H1 (cell line): ENCODE measurements at regions not wholly inside any gene's neighbourhood (a gene's known extent, or its start where the extent isn't known, plus 50 kb on each side); places are given as distances from the start of the nearest gene placed in this dataset.

Experiments used
- CTCF ChIA-PET: fragments of 300-600 bp; sonication (Branson Sonifier 250); formaldehyde crosslinking; loops from one replicate; lab custom pipeline; 2021; ENCODE audit not compliant: partially characterized antibody; lab: Charles Lee
- POLR2A ChIA-PET: fragments of 300-600 bp; sonication (Branson Sonifier 250); formaldehyde crosslinking; loops from one replicate; lab custom pipeline; 2021; ENCODE audit warnings: inconsistent platforms; ENCODE audit not compliant: partially characterized antibody; lab: Charles Lee
- DNase-seq, 2 experiments: peaks; one replicate each; pipeline versions ENCODE4 v3.0.0 to v3.0.0-alpha.2; 2010 to 2022; ENCODE audit warnings: low spot score in 2 of 2, low read depth in 1 of 2, mixed read lengths in 1 of 2
- FAIRE-seq: peaks from 2 replicates; lab custom pipeline; 2011; peaks lifted over from hg19 to GRCh38; lab: Jason Lieb, UNC
- H2AFZ ChIP-seq: 2 replicates; pipeline ENCODE4 v1.8.1; 2012; ENCODE audit warnings: low read length, inconsistent platforms
- H2AK5ac ChIP-seq: 2 replicates; pipeline ENCODE4 v1.6.1; 2013; ENCODE audit warnings: low read depth, low read length
- H2BK120ac ChIP-seq: replicated peaks from 2 replicates; pipeline ENCODE3; 2013; ENCODE audit warnings: low read depth, low read length, inconsistent platforms
- H2BK12ac ChIP-seq: 2 replicates; pipeline ENCODE4 v1.6.1; 2013; ENCODE audit warnings: low read depth, low read length
- H2BK15ac ChIP-seq: 2 replicates; pipeline ENCODE4 v1.6.1; 2013; ENCODE audit warnings: low read length
- H2BK20ac ChIP-seq: 2 replicates; pipeline ENCODE4 v1.6.1; 2013; ENCODE audit warnings: low read length
- H2BK5ac ChIP-seq: 2 replicates; pipeline ENCODE4 v1.6.1; 2013; ENCODE audit warnings: low read depth, low read length
- H3K14ac ChIP-seq: 2 replicates; pipeline ENCODE4 v1.6.1; 2013; ENCODE audit warnings: inconsistent platforms; ENCODE audit not compliant: insufficient read length
- H3K18ac ChIP-seq: 2 replicates; pipeline ENCODE4 v1.6.1; 2013; ENCODE audit warnings: low read length; ENCODE audit errors: extremely low read depth
- H3K23ac ChIP-seq: 2 replicates; pipeline ENCODE4 v1.6.1; 2013; ENCODE audit warnings: inconsistent platforms; ENCODE audit not compliant: insufficient read length
- H3K23me2 ChIP-seq: 2 replicates; pipeline ENCODE4 v1.6.1; 2013; ENCODE audit warnings: low read depth, low read length
- H3K27ac ChIP-seq: 2 replicates; pipeline ENCODE4 v1.6.1; 2011; ENCODE audit warnings: low read depth, low read length, inconsistent platforms
- H3K27me3 ChIP-seq, 4 experiments: replicated peaks in 1 of 4; 1 replicate in 1 of 4; 2 replicates in 3 of 4; pipeline versions ENCODE4 v1.6.1 to v1.8.1; 2011 to 2013; ENCODE audit warnings: low read length in 3 of 4, mild to moderate bottlenecking in 3 of 4, inconsistent platforms in 2 of 4, mixed read lengths in 2 of 4, moderate library complexity in 1 of 4; ENCODE audit not compliant: control insufficient read depth in 3 of 4, insufficient read depth in 3 of 4; ENCODE audit errors: extremely low read depth in 1 of 4
- H3K36me3 ChIP-seq, 4 experiments: 2 replicates each; pipeline versions ENCODE4 v1.6.1 to v1.8.1; 2011 to 2013; ENCODE audit warnings: mild to moderate bottlenecking in 4 of 4, low read length in 3 of 4, moderate library complexity in 2 of 4, control low read depth in 1 of 4, inconsistent platforms in 1 of 4; ENCODE audit not compliant: insufficient read depth in 4 of 4, control insufficient read depth in 2 of 4
- H3K4ac ChIP-seq: replicated peaks from 2 replicates; pipeline ENCODE3; 2013; ENCODE audit warnings: low read length, low read depth, mixed read lengths, inconsistent platforms; ENCODE audit not compliant: insufficient read length
- H3K4me1 ChIP-seq, 4 experiments: replicated peaks in 1 of 4; 1 replicate in 1 of 4; 2 replicates in 3 of 4; pipeline versions ENCODE4 v1.6.1 to v1.8.1; 2011 to 2013; ENCODE audit warnings: low read length in 3 of 4, inconsistent platforms in 2 of 4, mixed read lengths in 1 of 4; ENCODE audit not compliant: insufficient read depth in 4 of 4, control insufficient read depth in 3 of 4
- H3K4me2 ChIP-seq, 2 experiments: 2 replicates each; pipeline versions ENCODE4 v1.6.1 to v1.8.1; 2011 to 2013; ENCODE audit warnings: low read depth in 2 of 2, low read length in 2 of 2, control low read depth in 1 of 2, inconsistent platforms in 1 of 2, mild to moderate bottlenecking in 1 of 2; ENCODE audit not compliant: insufficient read depth in 1 of 2
- H3K4me3 ChIP-seq, 4 experiments: fragments of 200-600, 300-600 bp in 1 of 4; sonication (generic), shearing (Covaris generic), sonication (Bioruptor Twin) in 1 of 4; 2 replicates each; pipeline versions ENCODE4 v1.5.1 to v1.8.1; 2011 to 2016; ENCODE audit warnings: low read length in 4 of 4, low read depth in 3 of 4, control low read depth in 2 of 4, inconsistent platforms in 2 of 4, mild to moderate bottlenecking in 2 of 4, mixed read lengths in 1 of 4, moderate library complexity in 1 of 4; ENCODE audit not compliant: insufficient read depth in 2 of 4; ENCODE audit errors: extremely low read depth in 1 of 4
- H3K56ac ChIP-seq: replicated peaks from 2 replicates; pipeline ENCODE3; 2013; ENCODE audit warnings: low read depth, mild to moderate bottlenecking, mixed read lengths, low read length, inconsistent platforms; ENCODE audit not compliant: insufficient read length
- H3K79me1 ChIP-seq: 2 replicates; pipeline ENCODE4 v1.6.1; 2013; ENCODE audit warnings: low read depth, low read length, control low read depth
- H3K79me2 ChIP-seq, 2 experiments: 2 replicates each; pipeline versions ENCODE4 v1.6.1 to v1.8.1; 2012 to 2013; ENCODE audit warnings: low read length in 2 of 2, mild to moderate bottlenecking in 2 of 2, inconsistent platforms in 1 of 2; ENCODE audit not compliant: insufficient read depth in 2 of 2, control insufficient read depth in 1 of 2
- H3K9ac ChIP-seq, 4 experiments: replicated peaks in 1 of 4; 1 replicate in 1 of 4; 2 replicates in 3 of 4; pipeline versions ENCODE4 v1.6.1 to v1.8.1; 2011 to 2013; ENCODE audit warnings: low read depth in 3 of 4, low read length in 3 of 4, control low read depth in 2 of 4, mild to moderate bottlenecking in 2 of 4, moderate library complexity in 2 of 4, inconsistent platforms in 1 of 4; ENCODE audit errors: extremely low read depth in 1 of 4
- H3K9me3 ChIP-seq, 2 experiments: 2 replicates each; pipeline versions ENCODE4 v1.6.1 to v1.8.1; 2012 to 2013; ENCODE audit warnings: mild to moderate bottlenecking in 2 of 2, moderate library complexity in 2 of 2, control low read depth in 1 of 2, inconsistent platforms in 1 of 2, low read depth in 1 of 2, low read length in 1 of 2, mixed read lengths in 1 of 2; ENCODE audit not compliant: insufficient read depth in 2 of 2
- H4K20me1 ChIP-seq, 2 experiments: replicated peaks in 1 of 2; 2 replicates each; pipeline versions ENCODE3 to v1.8.1; 2011 to 2013; ENCODE audit warnings: inconsistent platforms in 2 of 2, low read length in 2 of 2, mild to moderate bottlenecking in 1 of 2; ENCODE audit not compliant: insufficient read depth in 2 of 2, control insufficient read depth in 1 of 2
- H4K5ac ChIP-seq: 2 replicates; pipeline ENCODE4 v1.6.1; 2013; ENCODE audit warnings: low read length, low read depth, mixed read lengths, inconsistent platforms; ENCODE audit not compliant: insufficient read length
- H4K8ac ChIP-seq: 2 replicates; pipeline ENCODE4 v1.8.0; 2013; ENCODE audit warnings: mild to moderate bottlenecking, moderate library complexity, low read length, inconsistent platforms; ENCODE audit not compliant: insufficient read depth; ENCODE audit errors: extremely low read depth
- H4K91ac ChIP-seq: replicated peaks from 2 replicates; pipeline ENCODE3; 2013; ENCODE audit warnings: low read length, mixed read lengths, inconsistent platforms; ENCODE audit not compliant: insufficient read length
- CTCF ChIP-seq, 3 experiments: IDR thresholded peaks; 1 replicate in 2 of 3; 2 replicates in 1 of 3; pipeline versions ENCODE4 v1.5.1 to v1.6.1; 2011; ENCODE audit warnings: low read length in 3 of 3, mild to moderate bottlenecking in 3 of 3, inconsistent platforms in 2 of 3, low read depth in 1 of 3, moderate library complexity in 1 of 3; ENCODE audit not compliant: insufficient read depth in 1 of 3; ENCODE audit errors: control extremely low read depth in 1 of 3
- FOSL1 ChIP-seq: IDR thresholded peaks from 2 replicates; pipeline ENCODE4 v1.6.1; 2011; ENCODE audit warnings: mild to moderate bottlenecking, low read depth, low read length, moderate library complexity; ENCODE audit not compliant: insufficient read depth
- MAFK ChIP-seq: IDR thresholded peaks from 2 replicates; pipeline ENCODE4 v1.6.1; 2012; ENCODE audit warnings: low read depth, mild to moderate bottlenecking, improper control_type of control experiment, low read length
- NANOG ChIP-seq: IDR thresholded peaks from 2 replicates; pipeline ENCODE4 v1.6.1; 2011; ENCODE audit warnings: low read length, low read depth, mild to moderate bottlenecking, inconsistent platforms; ENCODE audit not compliant: insufficient read depth, poor library complexity, severe bottlenecking
- NRF1 ChIP-seq: IDR thresholded peaks from 2 replicates; pipeline ENCODE4 v1.6.1; 2011; ENCODE audit warnings: mild to moderate bottlenecking, low read depth, low read length, improper control_type of control experiment
- POLR2A ChIP-seq, 2 experiments: IDR thresholded peaks; 1 replicate in 1 of 2; 2 replicates in 1 of 2; pipeline ENCODE4 v1.6.1; 2011; ENCODE audit warnings: low read depth in 2 of 2, low read length in 2 of 2, mild to moderate bottlenecking in 2 of 2; ENCODE audit errors: control extremely low read depth in 1 of 2
- POLR2AphosphoS5 ChIP-seq: IDR thresholded peaks from 2 replicates; pipeline ENCODE4 v1.6.1; 2011; ENCODE audit warnings: low read depth, low read length
- RAD21 ChIP-seq, 2 experiments: IDR thresholded peaks in 1 of 2; conservative IDR thresholded peaks in 1 of 2; 2 replicates each; pipeline ENCODE4 v1.6.1; 2011; ENCODE audit warnings: low read depth in 2 of 2, low read length in 2 of 2, improper control_type of control experiment in 1 of 2, inconsistent platforms in 1 of 2, mild to moderate bottlenecking in 1 of 2, moderate library complexity in 1 of 2
- SUZ12 ChIP-seq: fragments of 200-600 bp; sonication (generic); IDR thresholded peaks from 2 replicates; pipeline ENCODE4 v1.6.1; 2012; ENCODE audit warnings: mild to moderate bottlenecking, inconsistent platforms, low read length, moderate library complexity, mixed read lengths
- YY1 ChIP-seq: IDR thresholded peaks from 2 replicates; pipeline ENCODE4 v1.6.1; 2011; ENCODE audit warnings: low read depth, mild to moderate bottlenecking, low read length
- WGBS, 2 experiments: shearing (Covaris generic) in 1 of 2; methylation state at CpG; one replicate each; pipeline versions ENCODE4 v1.1.6 to v1.1.7; 2013 to 2015; ENCODE audit warnings: low lambda C conversion rate in 2 of 2, mixed read lengths in 2 of 2, inconsistent platforms in 1 of 2, low coverage in 1 of 2, missing lambda C conversion rate in 1 of 2; ENCODE audit not compliant: insufficient replicate concordance in 2 of 2, insufficient coverage in 1 of 2, insufficient read length in 1 of 2; ENCODE audit errors: extremely low coverage in 1 of 2, missing lambda C conversion rate in 1 of 2; 5-methylcytosine and 5-hydroxymethylcytosine counted together
- TF ChIP-seq, protein P1 (sequence below): IDR thresholded peaks from 2 replicates; pipeline ENCODE4 v1.6.1; 2011; ENCODE audit warnings: low read depth, mild to moderate bottlenecking, low read length; ENCODE audit not compliant: insufficient read depth

GRCh38 chr4:180610324-180610723, 1632.9 kb upstream of the TENM3 start:
- 97% methylated on average over 2 of the region's 2 CpGs; no CpG with 5 or more reads in 1 of the 2 experiments for WGBS, 2 experiments
- TF ChIP-seq POLR2A (IDR thresholded peaks at IDR 0.05; ENCODE audit: control extremely low read depth in 1 of 2, low read depth in 2 of 2, low read length in 2 of 2) = no peak
- no peak for TF ChIP-seq FOSL1
- TF ChIP-seq, protein P1, sequence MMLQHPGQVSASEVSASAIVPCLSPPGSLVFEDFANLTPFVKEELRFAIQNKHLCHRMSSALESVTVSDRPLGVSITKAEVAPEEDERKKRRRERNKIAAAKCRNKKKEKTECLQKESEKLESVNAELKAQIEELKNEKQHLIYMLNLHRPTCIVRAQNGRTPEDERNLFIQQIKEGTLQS = no peak
- no peak for TF ChIP-seq NANOG
- TF ChIP-seq RAD21 (IDR thresholded peaks at IDR 0.05 in 1 of 2, conservative IDR thresholded peaks at IDR 0.05 in 1 of 2; ENCODE audit: low read depth in 2 of 2, low read length in 2 of 2) = no peak
- no peak for TF ChIP-seq SUZ12
- no peak for TF ChIP-seq MAFK
- TF ChIP-seq NRF1 = no peak
- TF ChIP-seq CTCF (IDR thresholded peaks at IDR 0.05; ENCODE audit: control extremely low read depth in 1 of 3, insufficient read depth in 1 of 3, low read depth in 1 of 3, low read length in 3 of 3) = no peak
- no peak for TF ChIP-seq POLR2AphosphoS5
- no peak for TF ChIP-seq YY1

More at GRCh38 chr4:180610324-180610723, 1632.9 kb upstream of the TENM3 start:
- FAIRE-seq = no peak
- Histone ChIP-seq H3K27ac (no peak overlapping the region), H3K79me1 (no peaks in the 10 kb centered on the region), H3K18ac (no peak overlapping the region), H3K9ac (no peak overlapping the region), H2AK5ac (no peak overlapping the region), H3K4me2 (no peak overlapping the region), H3K4me1 (peaks cover 0 to 4% (median 0%) of the 10 kb centered on the region in 4 experiments; a peak in 1 of 7 replicates), H3K79me2 (no peaks in the 10 kb centered on the region), H3K56ac (no peak overlapping the region), H4K20me1 (no peaks in the 10 kb centered on the region), H2BK20ac (no peak overlapping the region), H2BK15ac (no peak overlapping the region), H4K8ac (no peak overlapping the region), H3K14ac (no peak overlapping the region), H3K4me3 (no peak overlapping the region), H4K91ac (no peak overlapping the region), H2AFZ (no peak overlapping the region), H2BK5ac (no peak overlapping the region), H4K5ac (no peak overlapping the region), H3K4ac (no peak overlapping the region), H3K36me3 (no peaks in the 10 kb centered on the region), H2BK120ac (no peak overlapping the region), H2BK12ac (no peak overlapping the region), H3K27me3 (peaks cover 0 to 2% (median 0%) of the 10 kb centered on the region in 4 experiments; a peak in 1 of 7 replicates), H3K9me3 (no peaks in the 10 kb centered on the region), H3K23me2 (no peaks in the 10 kb centered on the region), H3K23ac (no peak overlapping the region)
- no peak for DNase-seq
- POLR2A ChIA-PET = no interaction called here
- CTCF ChIA-PET = interaction anchor here (1.3 to 2.0 kb wide), 2 partner anchors 153 to 161 kb away, joined by 3 to 5 read pairs; no protein-coding TSS in a partner anchor
